ENCODE measurements at regions not wholly inside any gene's neighbourhood (a gene's known extent, or its start where the extent isn't known, plus 50 kb on each side); places are given as distances from the start of the nearest gene placed in this dataset.

GRCh38 chr9:7340451-7340850, 459.1 kb downstream of the DMAC1 start:
- TF ChIP-seq, protein P1, sequence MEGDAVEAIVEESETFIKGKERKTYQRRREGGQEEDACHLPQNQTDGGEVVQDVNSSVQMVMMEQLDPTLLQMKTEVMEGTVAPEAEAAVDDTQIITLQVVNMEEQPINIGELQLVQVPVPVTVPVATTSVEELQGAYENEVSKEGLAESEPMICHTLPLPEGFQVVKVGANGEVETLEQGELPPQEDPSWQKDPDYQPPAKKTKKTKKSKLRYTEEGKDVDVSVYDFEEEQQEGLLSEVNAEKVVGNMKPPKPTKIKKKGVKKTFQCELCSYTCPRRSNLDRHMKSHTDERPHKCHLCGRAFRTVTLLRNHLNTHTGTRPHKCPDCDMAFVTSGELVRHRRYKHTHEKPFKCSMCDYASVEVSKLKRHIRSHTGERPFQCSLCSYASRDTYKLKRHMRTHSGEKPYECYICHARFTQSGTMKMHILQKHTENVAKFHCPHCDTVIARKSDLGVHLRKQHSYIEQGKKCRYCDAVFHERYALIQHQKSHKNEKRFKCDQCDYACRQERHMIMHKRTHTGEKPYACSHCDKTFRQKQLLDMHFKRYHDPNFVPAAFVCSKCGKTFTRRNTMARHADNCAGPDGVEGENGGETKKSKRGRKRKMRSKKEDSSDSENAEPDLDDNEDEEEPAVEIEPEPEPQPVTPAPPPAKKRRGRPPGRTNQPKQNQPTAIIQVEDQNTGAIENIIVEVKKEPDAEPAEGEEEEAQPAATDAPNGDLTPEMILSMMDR (IDR thresholded peaks at IDR 0.05), result no peak
- no peak for TF ChIP-seq POLR2A (IDR thresholded peaks at IDR 0.05)
